Liver (tissue), 3 donors: ENCODE measurements at regions not wholly inside any gene's neighbourhood (a gene's known extent, or its start where the extent isn't known, plus 50 kb on each side); places are given as distances from the start of the nearest gene placed in this dataset.

Source experiments
- CTCF ChIP-seq: fragments of 150-350 bp; IDR thresholded peaks from 2 replicates; pipeline ENCODE4 v1.5.1; 2017; ENCODE audit warnings: improper control_type of control experiment, low read depth, low read length; ENCODE audit not compliant: missing input control
- EGR1 ChIP-seq, 2 donors: IDR thresholded peaks; 2 replicates each; pipeline ENCODE4 v1.6.1; 2016 to 2018; ENCODE audit warnings: antibody characterized with exemption in 2 of 2, low read depth in 2 of 2
- RXRA ChIP-seq, 2 donors: IDR thresholded peaks; 2 replicates each; pipeline ENCODE4 v1.6.1; 2017 to 2018; ENCODE audit warnings: antibody characterized with exemption in 2 of 2, mild to moderate bottlenecking in 1 of 2
- SP1 ChIP-seq: IDR thresholded peaks from 2 replicates; pipeline ENCODE4 v1.6.1; 2018; ENCODE audit warnings: antibody characterized with exemption, mild to moderate bottlenecking
- donor health status: healthy.
- donor health status: healthy.

DNA sequence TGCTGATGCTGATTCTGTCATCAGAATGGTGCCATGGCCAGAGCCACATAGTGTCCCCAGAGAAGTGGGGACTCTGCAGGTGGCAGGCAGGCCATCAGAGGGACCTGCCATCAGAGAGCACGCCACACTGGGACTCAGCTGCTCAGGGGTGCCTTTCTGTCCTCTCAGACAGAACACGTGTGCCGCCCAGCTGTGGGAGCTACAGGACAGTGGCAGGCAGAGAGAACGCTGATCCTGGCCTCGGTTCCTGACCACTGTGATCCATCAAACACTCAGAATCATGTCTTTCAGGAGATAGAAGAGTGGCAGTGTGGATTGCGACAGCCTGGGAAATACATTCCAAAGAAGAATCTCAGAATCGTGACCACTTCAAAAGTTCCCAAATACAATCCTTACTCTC is 497.2 kb upstream of the SALL3 start:
- TF ChIP-seq CTCF (no peak), SP1 (no peak), RXRA (IDR thresholded peaks at IDR 0.05) (no peak), EGR1 (IDR thresholded peaks at IDR 0.05; ENCODE audit: low read depth in 2 of 2) (no peak)
